Mucosa of gallbladder (tissue), 1 donor: ENCODE measurements at regions not wholly inside any gene's neighbourhood (a gene's known extent, or its start where the extent isn't known, plus 50 kb on each side); places are given as distances from the start of the nearest gene placed in this dataset.
"Not testable (repeated sequence)": the region's sequence is repeated elsewhere in the genome, so short reads cannot be mapped to it uniquely, and the experiment has no call there.

Experiments used
- DNase-seq: peaks from one replicate; pipeline ENCODE4 v3.0.0-alpha.2; 2020; ENCODE audit warnings: low spot score
- donor health status: DM: no; HTN: no; CAD: no.

GRCh38 chr2:83155826-83156225, 1303.3 kb downstream of the SUCLG1 start:
- no peak for DNase-seq

GRCh38 chr2:83143946-83144345, 1315.1 kb downstream of the SUCLG1 start:
- no peak for DNase-seq

- DNase-seq = no peak
These were observed 1316.1 kb downstream of the SUCLG1 start for GRCh38 chr2:83142934-83143333.

- no peak for DNase-seq
These were observed 1343.5 kb downstream of the SUCLG1 start for GRCh38 chr2:83115606-83116005.

- DNase-seq = no peak
These were observed 1343.9 kb downstream of the SUCLG1 start for GRCh38 chr2:83115155-83115554.

GRCh38 chr2:83113953-83114352, 1345.1 kb downstream of the SUCLG1 start:
- no peak for DNase-seq

- DNase-seq = no peak
These were observed 1346.2 kb downstream of the SUCLG1 start for GRCh38 chr2:83112858-83113257.

GRCh38 chr2:83109284-83109683, 1349.8 kb downstream of the SUCLG1 start:
- DNase-seq = no peak

GRCh38 chr2:83106853-83107252, 1352.2 kb downstream of the SUCLG1 start:
- DNase-seq = no peak

- no peak for DNase-seq
These were observed 1354.9 kb downstream of the SUCLG1 start for GRCh38 chr2:83104202-83104601.

GRCh38 chr2:83103613-83104012, 1355.5 kb downstream of the SUCLG1 start:
- no peak for DNase-seq

GRCh38 chr2:83089051-83089450, 1370.0 kb downstream of the SUCLG1 start:
- DNase-seq = not testable (repeated sequence)

- DNase-seq = no peak
These were observed 1373.2 kb downstream of the SUCLG1 start for GRCh38 chr2:83085869-83086268.

GRCh38 chr2:83081826-83082690, 1377.0 kb downstream of the SUCLG1 start:
- DNase-seq = no peak

- no peak for DNase-seq
These were observed 1380.1 kb downstream of the SUCLG1 start for GRCh38 chr2:83079007-83079406.

- DNase-seq = no peak
These were observed 1386.3 kb downstream of the SUCLG1 start for GRCh38 chr2:83072767-83073166.

- DNase-seq = no peak
These were observed 1387.2 kb downstream of the SUCLG1 start for GRCh38 chr2:83071914-83072313.

- no peak for DNase-seq
These were observed 1387.7 kb downstream of the SUCLG1 start for GRCh38 chr2:83071352-83071751.

GRCh38 chr2:83069724-83070123, 1389.4 kb downstream of the SUCLG1 start:
- no peak for DNase-seq

GRCh38 chr2:83068714-83069113, 1390.4 kb downstream of the SUCLG1 start:
- DNase-seq = no peak

GRCh38 chr2:83067947-83068346, 1391.1 kb downstream of the SUCLG1 start:
- DNase-seq = peak; percentile 33

GRCh38 chr2:83063933-83064332, 1395.1 kb downstream of the SUCLG1 start:
- no peak for DNase-seq

GRCh38 chr2:83063511-83063910, 1395.6 kb downstream of the SUCLG1 start:
- no peak for DNase-seq

GRCh38 chr2:83058683-83059082, 1400.4 kb downstream of the SUCLG1 start:
- no peak for DNase-seq
